ENCODE measurements at regions not wholly inside any gene's neighbourhood (a gene's known extent, or its start where the extent isn't known, plus 50 kb on each side); places are given as distances from the start of the nearest gene placed in this dataset.

- TF ChIP-seq CEBPZ (IDR thresholded peaks at IDR 0.05; ENCODE audit: low read length) (no peak), ZNF407 (CRISPR knock-in tag; IDR thresholded peaks at IDR 0.05; ENCODE audit: not compliant biosample characterization) (no peak), ZNF337 (CRISPR knock-in tag; IDR thresholded peaks at IDR 0.05; ENCODE audit: borderline replicate concordance, low read depth) (no peak), ZNF580 (CRISPR knock-in tag; IDR thresholded peaks at IDR 0.05; ENCODE audit: borderline replicate concordance, low read depth) (no peak), ERF (CRISPR knock-in tag; IDR thresholded peaks at IDR 0.05) (no peak), HNRNPUL1 (IDR thresholded peaks at IDR 0.05; ENCODE audit: low read depth, low read length) (no peak), SALL2 (CRISPR knock-in tag; IDR thresholded peaks at IDR 0.05) (no peak), FOSL1 (CRISPR knock-in tag; IDR thresholded peaks at IDR 0.05; ENCODE audit: borderline replicate concordance) (0 out of 2 replicates have a peak, but pooled peaks have one; percentile 48), RARA (CRISPR knock-in tag; IDR thresholded peaks at IDR 0.05) (peak; percentile 63; the same call in 1 of the 2 replicates), RBFOX2 (IDR thresholded peaks at IDR 0.05; ENCODE audit: low read depth, low read length) (no peak), ZNF609 (CRISPR knock-in tag; IDR thresholded peaks at IDR 0.05; ENCODE audit: borderline replicate concordance) (0 out of 2 replicates have a peak, but pooled peaks have one; percentile 22)
These were observed 106.1 kb upstream of the RFLNA start (continued) for GRCh38 chr12:124188561-124189405.
